Testis (tissue), 2 donors: ENCODE measurements at regions not wholly inside any gene's neighbourhood (a gene's known extent, or its start where the extent isn't known, plus 50 kb on each side); places are given as distances from the start of the nearest gene placed in this dataset.

Source experiments
- DNase-seq: peaks from one replicate; pipeline ENCODE4 v3.0.0-alpha.2; 2019
- H3K27ac ChIP-seq, 2 donors: fragments of 200-600 bp; sonication (generic); one replicate each; pipeline ENCODE4 v1.5.1; 2019
- H3K27me3 ChIP-seq: fragments of 200-600 bp; sonication (generic); one replicate; pipeline ENCODE4 v1.5.1; 2019
- H3K36me3 ChIP-seq: fragments of 200-600 bp; sonication (generic); one replicate; pipeline ENCODE4 v1.5.1; 2017; ENCODE audit warnings: low read depth; ENCODE audit errors: missing control alignments
- H3K4me1 ChIP-seq: fragments of 200-600 bp; sonication (generic); one replicate; pipeline ENCODE4 v1.5.1; 2019
- H3K4me3 ChIP-seq, 2 donors: fragments of 200-600 bp; sonication (generic); one replicate each; pipeline ENCODE4 v1.5.1; 2017 to 2019
- H3K9me3 ChIP-seq: fragments of 200-600 bp; sonication (generic); one replicate; pipeline ENCODE4 v1.5.1; 2017
- POLR2A ChIP-seq: fragments of 450-650 bp; IDR thresholded peaks from one replicate; pipeline ENCODE4 v1.6.1; 2017; ENCODE audit warnings: antibody characterized with exemption, mild to moderate bottlenecking, moderate library complexity
- WGBS, 2 donors: methylation state at CpG; one replicate each; pipeline ENCODE4 v1.1.5; 2018; 5-methylcytosine and 5-hydroxymethylcytosine counted together
- intact Hi-C: fragments of 100-400 bp; cut with DNase I; formaldehyde crosslinking; loops from one replicate; pipeline ENCODE4 v1.15.1; 2023; ENCODE audit warnings: low total_unique reads
- TF ChIP-seq, protein P1 (sequence below), 3 experiments: fragments of 450-650 bp in 2 of 3; fragments of 200-600 bp in 1 of 3; sonication (generic) in 1 of 3; IDR thresholded peaks; one replicate each; pipeline ENCODE4 v1.5.1; 2016 to 2019; ENCODE audit warnings: antibody characterized with exemption in 3 of 3, mild to moderate bottlenecking in 2 of 3, moderate library complexity in 1 of 3

GRCh38 chr5:3031733-3032378 lies 280.4 kb upstream of the IRX2 start:
- 87 to 89% methylated on average over 16 of the region's 16 CpGs for WGBS, 2 donors
- no peak overlapping the region for H3K4me3 ChIP-seq
- no peak for DNase-seq

DNA sequence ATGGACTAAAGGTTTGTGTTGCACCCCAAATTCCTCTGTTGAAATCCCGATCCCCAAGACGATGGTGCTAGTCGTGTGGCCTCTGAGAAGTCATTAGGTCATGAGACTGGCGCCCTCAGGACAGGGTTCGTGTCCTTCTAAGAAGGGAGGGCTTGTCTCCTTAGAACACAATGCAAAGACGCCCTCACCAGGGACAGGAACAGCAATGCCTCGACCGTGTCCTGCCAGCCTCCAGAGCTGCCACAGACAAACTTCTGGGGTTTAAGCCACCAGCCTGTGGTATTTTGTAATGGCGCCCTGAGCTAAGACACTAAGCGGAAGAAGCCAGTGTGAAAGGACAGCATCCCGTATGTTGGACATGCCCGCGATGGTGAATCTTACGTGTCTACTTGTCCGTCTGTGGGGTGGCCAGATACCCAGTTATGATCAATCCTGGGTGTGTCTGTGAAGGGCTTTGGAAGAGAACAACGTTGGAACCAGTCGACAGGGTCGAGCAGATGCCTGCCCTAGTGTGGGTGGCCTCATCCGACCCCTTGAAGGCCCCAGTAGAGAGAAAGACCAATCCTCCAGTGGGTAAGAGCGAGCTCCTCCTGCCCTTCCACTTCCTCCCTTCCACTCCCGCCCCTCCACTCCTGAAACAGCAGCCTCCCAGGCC lies 279.2 kb upstream of the IRX2 start:
- no peaks in the 10 kb centered on the region for H3K36me3 ChIP-seq
- intact Hi-C loops = no loop called here
- H3K4me3 ChIP-seq = no peak overlapping the region
- 85 to 86% methylated on average over 19 to 21 of the region's 21 CpGs for WGBS, 2 donors
- no peaks in the 10 kb centered on the region for H3K9me3 ChIP-seq
- no peak for TF ChIP-seq POLR2A
- TF ChIP-seq, protein P1, sequence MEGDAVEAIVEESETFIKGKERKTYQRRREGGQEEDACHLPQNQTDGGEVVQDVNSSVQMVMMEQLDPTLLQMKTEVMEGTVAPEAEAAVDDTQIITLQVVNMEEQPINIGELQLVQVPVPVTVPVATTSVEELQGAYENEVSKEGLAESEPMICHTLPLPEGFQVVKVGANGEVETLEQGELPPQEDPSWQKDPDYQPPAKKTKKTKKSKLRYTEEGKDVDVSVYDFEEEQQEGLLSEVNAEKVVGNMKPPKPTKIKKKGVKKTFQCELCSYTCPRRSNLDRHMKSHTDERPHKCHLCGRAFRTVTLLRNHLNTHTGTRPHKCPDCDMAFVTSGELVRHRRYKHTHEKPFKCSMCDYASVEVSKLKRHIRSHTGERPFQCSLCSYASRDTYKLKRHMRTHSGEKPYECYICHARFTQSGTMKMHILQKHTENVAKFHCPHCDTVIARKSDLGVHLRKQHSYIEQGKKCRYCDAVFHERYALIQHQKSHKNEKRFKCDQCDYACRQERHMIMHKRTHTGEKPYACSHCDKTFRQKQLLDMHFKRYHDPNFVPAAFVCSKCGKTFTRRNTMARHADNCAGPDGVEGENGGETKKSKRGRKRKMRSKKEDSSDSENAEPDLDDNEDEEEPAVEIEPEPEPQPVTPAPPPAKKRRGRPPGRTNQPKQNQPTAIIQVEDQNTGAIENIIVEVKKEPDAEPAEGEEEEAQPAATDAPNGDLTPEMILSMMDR (IDR thresholded peaks at IDR 0.05) = no peak
- no peaks in the 10 kb centered on the region for H3K27me3 ChIP-seq
- no peak overlapping the region for H3K27ac ChIP-seq
- no peak for DNase-seq
- no peaks in the 10 kb centered on the region for H3K4me1 ChIP-seq

More at GRCh38 chr5:3031733-3032378, 280.4 kb upstream of the IRX2 start:
- Histone ChIP-seq H3K27me3 (no peaks in the 10 kb centered on the region), H3K36me3 (no peaks in the 10 kb centered on the region), H3K27ac (no peak overlapping the region), H3K9me3 (no peaks in the 10 kb centered on the region), H3K4me1 (no peaks in the 10 kb centered on the region)
- TF ChIP-seq, protein P1 (IDR thresholded peaks at IDR 0.05) = no peak
- intact Hi-C loops = no loop called here

DNA sequence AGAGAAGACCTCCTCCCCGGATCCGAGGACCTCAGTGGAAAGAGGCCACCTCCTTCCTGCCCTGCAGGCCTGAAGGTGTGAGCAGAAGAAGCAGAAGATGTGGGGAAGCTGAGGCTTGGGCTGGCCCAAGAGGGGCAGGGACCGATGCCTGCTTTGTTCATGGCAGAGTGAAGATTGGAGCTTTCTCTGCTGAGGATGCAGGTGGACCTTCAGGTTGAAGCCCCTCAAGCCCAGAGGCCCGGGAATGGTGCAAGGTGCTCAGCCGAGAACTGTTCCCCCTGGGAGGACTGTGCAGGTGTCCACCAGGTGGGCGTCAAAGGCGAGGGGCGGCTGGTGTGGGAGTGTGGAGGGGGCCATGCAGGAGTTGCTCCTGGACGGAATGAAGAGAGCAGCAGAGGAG lies 277.9 kb upstream of the IRX2 start:
- H3K4me3 ChIP-seq = no peak overlapping the region
- H3K27me3 ChIP-seq = no peaks in the 10 kb centered on the region
- WGBS, 2 donors = 87 to 89% methylated on average over 5 to 9 of the region's 9 CpGs
- DNase-seq = no peak
- H3K36me3 ChIP-seq = no peaks in the 10 kb centered on the region
- intact Hi-C loops = no loop called here
- no peaks in the 10 kb centered on the region for H3K9me3 ChIP-seq
- no peak for TF ChIP-seq POLR2A
- TF ChIP-seq, protein P1 (IDR thresholded peaks at IDR 0.05) = no peak
- H3K4me1 ChIP-seq = no peaks in the 10 kb centered on the region
- H3K27ac ChIP-seq = no peak overlapping the region

GRCh38 chr5:3027866-3028635 lies 276.6 kb upstream of the IRX2 start:
- 81 to 91% methylated on average over 20 to 23 of the region's 23 CpGs for WGBS, 2 donors

More at GRCh38 chr5:3027866-3028635, 276.6 kb upstream of the IRX2 start:
- intact Hi-C loops = no loop called here
- no peaks in the 10 kb centered on the region for H3K4me1 ChIP-seq
- H3K4me3 ChIP-seq = no peak overlapping the region
- H3K36me3 ChIP-seq = no peaks in the 10 kb centered on the region
- H3K27ac ChIP-seq = no peak overlapping the region
- no peaks in the 10 kb centered on the region for H3K27me3 ChIP-seq
- H3K9me3 ChIP-seq = no peaks in the 10 kb centered on the region
- TF ChIP-seq POLR2A = no peak
- TF ChIP-seq, protein P1 (IDR thresholded peaks at IDR 0.05) = no peak
- no peak for DNase-seq
